ENCODE measurements at regions not wholly inside any gene's neighbourhood (a gene's known extent, or its start where the extent isn't known, plus 50 kb on each side); places are given as distances from the start of the nearest gene placed in this dataset.

DNA sequence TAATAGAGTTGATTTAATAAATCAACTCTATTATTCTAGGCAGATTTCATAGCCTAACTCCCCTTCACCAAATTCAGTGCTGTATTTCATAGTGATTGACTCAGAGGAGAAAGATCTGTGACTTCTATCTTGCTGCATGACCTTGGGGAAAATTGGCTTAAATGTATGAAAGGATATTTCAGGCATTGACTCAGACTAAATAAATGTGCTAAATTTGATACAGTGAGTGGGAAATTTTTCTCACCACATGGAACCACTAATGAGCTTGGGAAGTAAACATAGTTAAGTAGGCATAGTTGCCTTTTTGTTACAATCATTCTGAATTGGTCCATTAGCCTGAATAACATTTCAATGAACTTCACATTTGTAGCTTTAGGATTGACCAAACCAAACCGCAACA is 89.0 kb upstream of the PRPS1L1 start:
- Histone ChIP-seq H3K27me3 (ENCODE audit: control insufficient read depth in 5 of 5, insufficient read depth in 4 of 5, low read length in 5 of 5) (no peaks in the 10 kb centered on the region), H3K27ac (ENCODE audit: low read depth, low read length) (no peak overlapping the region), H3K9me3 (ENCODE audit: control insufficient read depth in 5 of 5, low read length in 5 of 5) (no peaks in the 10 kb centered on the region), H3K4me1 (ENCODE audit: control insufficient read depth in 5 of 5, insufficient read depth in 5 of 5, low read length in 5 of 5) (no peaks in the 10 kb centered on the region), H3K4me3 (ENCODE audit: low read depth in 1 of 5, low read length in 5 of 5) (no peak overlapping the region), H3K36me3 (ENCODE audit: control insufficient read depth in 5 of 5, insufficient read depth in 5 of 5, low read length in 5 of 5) (no peaks in the 10 kb centered on the region), H3K9ac (ENCODE audit: low read length in 5 of 5) (no peak overlapping the region)

DNA sequence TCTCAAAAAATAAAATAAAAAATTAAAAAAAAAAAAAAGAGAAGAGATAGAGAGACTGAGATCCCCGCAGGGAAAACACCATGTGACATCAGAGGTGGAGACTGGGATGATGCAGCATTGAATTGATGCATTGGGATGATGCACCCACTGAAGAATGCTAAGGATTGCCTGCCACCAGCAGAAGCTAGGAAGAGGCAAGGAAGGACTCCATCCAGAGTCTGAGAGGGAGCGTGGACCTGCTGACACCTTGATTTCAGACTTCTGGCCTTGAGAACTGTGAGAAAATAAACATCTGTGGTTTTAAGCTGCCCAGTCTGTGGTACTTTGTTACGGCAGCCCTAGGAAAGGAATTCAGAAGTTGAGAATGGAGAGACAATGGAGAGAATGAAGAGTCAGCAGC is 89.8 kb upstream of the PRPS1L1 start:
- Histone ChIP-seq H3K4me1 (ENCODE audit: control insufficient read depth in 5 of 5, insufficient read depth in 5 of 5, low read length in 5 of 5) (no peaks in the 10 kb centered on the region), H3K27ac (ENCODE audit: low read depth, low read length) (no peak overlapping the region), H3K36me3 (ENCODE audit: control insufficient read depth in 5 of 5, insufficient read depth in 5 of 5, low read length in 5 of 5) (no peaks in the 10 kb centered on the region), H3K27me3 (ENCODE audit: control insufficient read depth in 5 of 5, insufficient read depth in 4 of 5, low read length in 5 of 5) (no peaks in the 10 kb centered on the region), H3K9ac (ENCODE audit: low read length in 5 of 5) (no peak overlapping the region), H3K4me3 (ENCODE audit: low read depth in 1 of 5, low read length in 5 of 5) (no peak overlapping the region), H3K9me3 (ENCODE audit: control insufficient read depth in 5 of 5, low read length in 5 of 5) (no peaks in the 10 kb centered on the region)

DNA sequence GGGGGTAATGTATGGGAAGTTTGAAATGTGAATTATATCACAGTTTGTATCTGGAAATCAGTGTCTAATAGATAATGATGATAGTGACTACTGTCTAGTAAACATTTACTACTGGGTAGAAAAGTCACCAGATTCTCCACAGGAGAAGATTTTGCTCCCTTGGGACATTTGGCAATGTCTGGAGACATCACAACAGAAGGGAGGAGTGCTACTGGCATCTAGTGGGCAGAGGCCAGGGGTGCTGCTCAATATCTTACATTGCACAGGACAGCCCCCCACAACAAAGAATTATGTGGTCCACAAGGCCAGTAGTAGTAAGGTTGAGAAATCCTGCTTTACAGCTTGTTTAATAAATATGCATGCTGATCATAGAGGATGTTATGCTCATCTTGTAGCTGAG is 92.3 kb upstream of the PRPS1L1 start:
- no peaks in the 10 kb centered on the region for H3K9me3 ChIP-seq (ENCODE audit: control insufficient read depth in 5 of 5, low read length in 5 of 5)
- no peak overlapping the region for H3K9ac ChIP-seq (ENCODE audit: low read length in 5 of 5)
- H3K27ac ChIP-seq (ENCODE audit: low read depth, low read length), result no peak overlapping the region
- no peaks in the 10 kb centered on the region for H3K27me3 ChIP-seq (ENCODE audit: control insufficient read depth in 5 of 5, insufficient read depth in 4 of 5, low read length in 5 of 5)
- no peaks in the 10 kb centered on the region for H3K36me3 ChIP-seq (ENCODE audit: control insufficient read depth in 5 of 5, insufficient read depth in 5 of 5, low read length in 5 of 5)
- no peak overlapping the region for H3K4me3 ChIP-seq (ENCODE audit: low read depth in 1 of 5, low read length in 5 of 5)
- peaks cover 0 to 1% (median 0%) of the 10 kb centered on the region in 5 donors for H3K4me1 ChIP-seq (ENCODE audit: control insufficient read depth in 5 of 5, insufficient read depth in 5 of 5, low read length in 5 of 5)

DNA sequence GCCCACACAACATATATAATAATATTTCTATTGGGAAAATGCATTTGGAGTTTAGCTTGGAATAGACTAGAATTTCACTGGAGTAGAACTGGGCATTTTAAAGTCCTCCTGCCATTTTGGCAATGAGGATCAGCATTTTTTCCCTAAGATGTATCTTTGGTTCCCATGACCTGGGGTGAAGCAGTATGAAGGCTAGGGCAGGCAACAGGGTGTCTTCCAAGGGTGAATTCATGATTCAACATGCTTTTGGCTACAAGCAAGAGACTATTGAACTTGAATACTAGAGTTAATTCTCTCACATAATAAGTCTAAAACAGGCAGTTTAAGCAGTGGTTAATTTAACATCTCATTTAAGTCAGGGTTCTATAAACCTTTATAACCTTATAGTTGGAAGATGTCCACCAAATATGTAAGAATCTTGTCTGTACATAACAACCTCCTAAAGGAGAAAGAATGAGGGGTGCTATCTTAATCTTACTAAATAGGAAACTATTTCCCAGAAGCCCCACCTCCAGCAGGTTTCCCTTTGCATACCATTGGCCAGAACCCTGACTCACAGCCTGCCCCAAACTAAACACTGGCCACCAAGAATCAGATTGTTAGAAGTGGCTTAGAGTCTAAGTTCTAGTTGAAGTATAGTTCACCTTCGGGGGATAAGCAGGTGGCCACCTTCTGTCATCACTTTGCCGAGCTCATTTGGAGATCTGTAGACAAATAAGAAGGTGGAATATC is 96.0 kb upstream of the PRPS1L1 start:
- Histone ChIP-seq H3K9ac (ENCODE audit: low read length in 5 of 5) (no peak overlapping the region), H3K27me3 (ENCODE audit: control insufficient read depth in 5 of 5, insufficient read depth in 4 of 5, low read length in 5 of 5) (no peaks in the 10 kb centered on the region), H3K4me1 (ENCODE audit: control insufficient read depth in 5 of 5, insufficient read depth in 5 of 5, low read length in 5 of 5) (peaks cover 0 to 8% (median 0%) of the 10 kb centered on the region in 5 donors), H3K9me3 (ENCODE audit: control insufficient read depth in 5 of 5, low read length in 5 of 5) (no peaks in the 10 kb centered on the region), H3K27ac (ENCODE audit: low read depth, low read length) (no peak overlapping the region), H3K4me3 (ENCODE audit: low read depth in 1 of 5, low read length in 5 of 5) (no peak overlapping the region), H3K36me3 (ENCODE audit: control insufficient read depth in 5 of 5, insufficient read depth in 5 of 5, low read length in 5 of 5) (no peaks in the 10 kb centered on the region)

DNA sequence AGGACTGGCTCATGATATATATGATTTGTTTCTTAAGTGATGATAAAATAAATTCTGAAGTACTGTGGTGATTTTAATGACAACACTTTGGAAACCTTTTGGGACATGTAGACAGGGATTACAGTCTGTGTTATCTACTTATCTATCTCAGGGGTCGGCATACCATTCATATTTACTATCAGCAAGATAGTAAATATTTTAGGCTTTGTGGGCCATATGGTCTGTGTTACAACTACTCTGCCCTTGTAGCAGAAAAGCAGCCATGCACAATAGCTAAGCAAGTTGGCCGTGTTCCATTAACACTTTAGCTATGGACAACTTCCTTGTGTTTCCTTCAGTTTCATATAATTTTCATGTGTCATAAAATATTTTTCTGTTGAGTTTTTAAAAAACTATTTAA is 97.8 kb upstream of the PRPS1L1 start:
- H3K4me3 ChIP-seq (ENCODE audit: low read depth in 1 of 5, low read length in 5 of 5), result no peak overlapping the region

DNA sequence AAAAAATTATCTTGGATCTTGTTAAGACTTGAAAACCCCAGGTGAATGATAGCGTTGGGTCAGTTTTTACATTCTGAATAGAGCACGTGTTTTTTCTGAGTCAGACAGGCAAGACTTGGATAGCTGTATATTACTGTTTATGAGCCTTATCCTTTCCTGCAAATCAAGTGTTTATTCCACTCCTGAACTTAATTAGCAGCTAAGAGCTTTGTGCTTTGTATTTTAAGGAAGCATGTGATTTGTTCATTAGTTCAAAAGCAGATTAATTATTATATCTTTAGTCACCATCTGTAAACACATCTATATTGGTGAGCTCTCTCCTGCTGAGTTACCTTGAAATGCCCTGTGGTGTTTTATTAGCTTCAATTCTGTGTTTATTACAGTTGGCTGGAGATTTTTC is 98.6 kb upstream of the PRPS1L1 start:
- Histone ChIP-seq H3K9ac (ENCODE audit: low read length in 5 of 5) (no peak overlapping the region), H3K4me1 (ENCODE audit: control insufficient read depth in 5 of 5, insufficient read depth in 5 of 5, low read length in 5 of 5) (peaks cover 0 to 8% (median 0%) of the 10 kb centered on the region in 5 donors), H3K36me3 (ENCODE audit: control insufficient read depth in 5 of 5, insufficient read depth in 5 of 5, low read length in 5 of 5) (no peaks in the 10 kb centered on the region), H3K27me3 (ENCODE audit: control insufficient read depth in 5 of 5, insufficient read depth in 4 of 5, low read length in 5 of 5) (no peaks in the 10 kb centered on the region), H3K9me3 (ENCODE audit: control insufficient read depth in 5 of 5, low read length in 5 of 5) (no peaks in the 10 kb centered on the region), H3K27ac (ENCODE audit: low read depth, low read length) (no peak overlapping the region), H3K4me3 (ENCODE audit: low read depth in 1 of 5, low read length in 5 of 5) (no peak overlapping the region)

More for the DNA sequence above, 97.8 kb upstream of the PRPS1L1 start:
- Histone ChIP-seq H3K36me3 (ENCODE audit: control insufficient read depth in 5 of 5, insufficient read depth in 5 of 5, low read length in 5 of 5) (no peaks in the 10 kb centered on the region), H3K27ac (ENCODE audit: low read depth, low read length) (no peak overlapping the region), H3K4me1 (ENCODE audit: control insufficient read depth in 5 of 5, insufficient read depth in 5 of 5, low read length in 5 of 5) (peaks cover 0 to 8% (median 0%) of the 10 kb centered on the region in 5 donors), H3K9ac (ENCODE audit: low read length in 5 of 5) (no peak overlapping the region), H3K27me3 (ENCODE audit: control insufficient read depth in 5 of 5, insufficient read depth in 4 of 5, low read length in 5 of 5) (no peaks in the 10 kb centered on the region), H3K9me3 (ENCODE audit: control insufficient read depth in 5 of 5, low read length in 5 of 5) (no peaks in the 10 kb centered on the region)

DNA sequence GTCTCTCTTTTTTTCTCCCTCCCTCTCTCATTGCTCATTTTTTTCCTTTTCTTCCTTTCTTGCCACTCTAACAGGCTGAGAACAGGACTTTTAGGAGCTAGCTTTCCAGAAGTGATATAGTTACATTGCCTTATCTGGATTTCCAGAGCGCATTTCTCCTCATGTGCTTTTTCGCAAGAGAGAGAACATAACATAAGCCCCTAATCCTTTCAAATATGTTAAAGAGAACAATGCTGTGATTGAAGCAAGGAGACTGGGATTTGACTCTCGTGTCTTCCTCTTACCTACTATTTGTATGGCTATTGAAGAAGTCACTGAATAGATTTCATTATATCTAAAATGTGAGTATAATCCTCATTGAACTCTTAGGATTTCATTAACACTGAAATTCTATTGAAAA is 101.2 kb upstream of the PRPS1L1 start:
- Histone ChIP-seq H3K4me1 (ENCODE audit: control insufficient read depth in 5 of 5, insufficient read depth in 5 of 5, low read length in 5 of 5) (peaks cover 0 to 8% (median 0%) of the 10 kb centered on the region in 5 donors), H3K9ac (ENCODE audit: low read length in 5 of 5) (no peak overlapping the region), H3K27ac (ENCODE audit: low read depth, low read length) (no peak overlapping the region), H3K36me3 (ENCODE audit: control insufficient read depth in 5 of 5, insufficient read depth in 5 of 5, low read length in 5 of 5) (no peaks in the 10 kb centered on the region), H3K4me3 (ENCODE audit: low read depth in 1 of 5, low read length in 5 of 5) (no peak overlapping the region), H3K9me3 (ENCODE audit: control insufficient read depth in 5 of 5, low read length in 5 of 5) (no peaks in the 10 kb centered on the region), H3K27me3 (ENCODE audit: control insufficient read depth in 5 of 5, insufficient read depth in 4 of 5, low read length in 5 of 5) (no peaks in the 10 kb centered on the region)

DNA sequence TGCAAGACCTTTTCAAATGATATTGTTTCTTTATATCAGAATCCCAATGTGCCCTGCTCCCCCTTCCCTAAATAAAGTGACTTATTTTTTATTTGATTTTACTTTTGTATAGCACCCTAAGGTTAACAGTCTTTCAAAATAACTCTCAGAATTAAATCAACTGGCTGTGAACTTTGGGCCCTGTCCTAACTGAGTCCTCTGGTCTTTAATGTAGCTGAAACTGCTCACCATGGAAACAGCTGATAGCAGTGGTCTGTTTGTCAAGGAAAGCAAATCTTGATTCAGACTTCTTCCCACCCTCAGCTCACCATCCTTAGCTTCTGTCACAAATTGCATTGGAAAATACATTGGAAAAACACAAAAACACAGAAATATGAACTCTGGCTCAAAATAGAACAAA is 105.2 kb upstream of the PRPS1L1 start:
- H3K4me1 ChIP-seq (ENCODE audit: control insufficient read depth in 5 of 5, insufficient read depth in 5 of 5, low read length in 5 of 5), result no peaks in the 10 kb centered on the region
- no peak overlapping the region for H3K9ac ChIP-seq (ENCODE audit: low read length in 5 of 5)
- no peak overlapping the region for H3K4me3 ChIP-seq (ENCODE audit: low read depth in 1 of 5, low read length in 5 of 5)
- no peaks in the 10 kb centered on the region for H3K9me3 ChIP-seq (ENCODE audit: control insufficient read depth in 5 of 5, low read length in 5 of 5)
- no peak overlapping the region for H3K27ac ChIP-seq (ENCODE audit: low read depth, low read length)
- no peaks in the 10 kb centered on the region for H3K36me3 ChIP-seq (ENCODE audit: control insufficient read depth in 5 of 5, insufficient read depth in 5 of 5, low read length in 5 of 5)
- H3K27me3 ChIP-seq (ENCODE audit: control insufficient read depth in 5 of 5, insufficient read depth in 4 of 5, low read length in 5 of 5), result no peaks in the 10 kb centered on the region

DNA sequence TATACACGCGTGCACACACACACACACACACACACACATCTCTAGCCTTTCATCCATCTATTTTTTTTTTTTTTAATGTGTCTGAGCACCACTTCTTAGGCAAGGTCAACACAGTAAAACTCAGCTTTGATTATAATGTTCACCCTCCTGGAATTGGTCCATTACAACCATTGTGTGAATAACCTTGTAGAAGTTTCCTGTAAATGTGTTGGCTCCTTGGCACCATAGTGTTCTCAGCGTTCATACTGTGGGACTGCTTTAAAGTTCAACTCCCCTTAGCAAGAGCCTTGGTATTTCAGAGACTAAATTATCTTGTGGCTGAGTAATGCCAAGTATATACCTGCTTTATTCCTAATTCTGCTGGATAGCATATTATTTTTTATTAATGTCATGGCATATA is 106.3 kb upstream of the PRPS1L1 start:
- Histone ChIP-seq H3K27me3 (ENCODE audit: control insufficient read depth in 5 of 5, insufficient read depth in 4 of 5, low read length in 5 of 5) (no peaks in the 10 kb centered on the region), H3K4me1 (ENCODE audit: control insufficient read depth in 5 of 5, insufficient read depth in 5 of 5, low read length in 5 of 5) (no peaks in the 10 kb centered on the region), H3K9ac (ENCODE audit: low read length in 5 of 5) (no peak overlapping the region), H3K27ac (ENCODE audit: low read depth, low read length) (no peak overlapping the region), H3K36me3 (ENCODE audit: control insufficient read depth in 5 of 5, insufficient read depth in 5 of 5, low read length in 5 of 5) (no peaks in the 10 kb centered on the region), H3K4me3 (ENCODE audit: low read depth in 1 of 5, low read length in 5 of 5) (no peak overlapping the region), H3K9me3 (ENCODE audit: control insufficient read depth in 5 of 5, low read length in 5 of 5) (no peaks in the 10 kb centered on the region)

DNA sequence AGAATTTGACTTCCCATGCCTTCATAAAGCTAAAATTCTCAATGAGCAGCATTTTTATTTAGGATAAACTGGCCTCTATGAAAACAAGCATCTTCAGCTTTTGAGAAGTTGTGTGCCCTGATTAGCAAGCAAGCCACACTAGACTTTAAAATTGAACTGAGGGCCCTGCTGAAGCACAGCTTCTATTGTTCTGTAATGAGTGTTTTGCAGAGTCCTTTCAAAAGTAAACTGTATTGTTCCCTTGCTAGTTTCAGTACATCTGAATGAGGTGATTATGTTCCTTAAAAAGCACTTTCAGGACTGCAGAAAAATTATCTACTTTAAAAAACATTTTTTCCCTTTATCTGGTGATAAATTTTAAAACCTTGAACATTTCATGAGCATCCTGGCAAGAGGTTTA is 113.3 kb upstream of the PRPS1L1 start:
- Histone ChIP-seq H3K4me3 (ENCODE audit: low read depth in 1 of 5, low read length in 5 of 5) (no peak overlapping the region), H3K9me3 (ENCODE audit: control insufficient read depth in 5 of 5, low read length in 5 of 5) (no peaks in the 10 kb centered on the region), H3K36me3 (ENCODE audit: control insufficient read depth in 5 of 5, insufficient read depth in 5 of 5, low read length in 5 of 5) (no peaks in the 10 kb centered on the region), H3K27me3 (ENCODE audit: control insufficient read depth in 5 of 5, insufficient read depth in 4 of 5, low read length in 5 of 5) (no peaks in the 10 kb centered on the region), H3K9ac (ENCODE audit: low read length in 5 of 5) (no peak overlapping the region), H3K4me1 (ENCODE audit: control insufficient read depth in 5 of 5, insufficient read depth in 5 of 5, low read length in 5 of 5) (no peaks in the 10 kb centered on the region), H3K27ac (ENCODE audit: low read depth, low read length) (no peak overlapping the region)

Data from subcutaneous abdominal adipose tissue (tissue), 5 donors.